ENCODE measurements at regions not wholly inside any gene's neighbourhood (a gene's known extent, or its start where the extent isn't known, plus 50 kb on each side); places are given as distances from the start of the nearest gene placed in this dataset.

DNA sequence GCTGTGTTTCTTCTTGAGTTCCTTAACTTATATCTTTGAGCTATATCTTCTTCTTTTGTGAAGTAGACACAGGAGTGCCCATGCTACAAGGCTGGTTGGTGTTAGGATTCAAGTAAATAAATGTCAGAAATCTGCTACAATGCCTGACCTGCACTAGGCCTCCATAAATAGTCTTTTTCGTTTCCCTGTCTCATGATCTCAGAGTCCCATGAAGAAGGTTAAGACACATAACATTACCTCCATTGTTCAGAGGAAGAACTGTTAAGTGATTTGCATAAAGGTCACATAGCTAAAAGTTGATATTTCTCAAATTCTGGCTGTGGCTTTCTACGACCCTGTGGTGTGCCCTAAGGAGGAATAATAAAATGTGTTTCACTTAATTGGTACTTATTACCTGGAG is 228.4 kb downstream of the KCNS3 start:
- no peak for TF ChIP-seq BACH2 (CRISPR knock-in tag; IDR thresholded peaks at IDR 0.05; ENCODE audit: borderline replicate concordance)
- no peak for TF ChIP-seq CSDC2 (CRISPR knock-in tag; IDR thresholded peaks at IDR 0.05)
- TF ChIP-seq RARB (CRISPR knock-in tag; IDR thresholded peaks at IDR 0.05), result no peak
